K562 (cell line): ENCODE measurements at regions not wholly inside any gene's neighbourhood (a gene's known extent, or its start where the extent isn't known, plus 50 kb on each side); places are given as distances from the start of the nearest gene placed in this dataset.

ENCODE experiments used
- FOS ChIP-seq: IDR thresholded peaks from 3 replicates; pipeline ENCODE4 v1.6.1; 2011; ENCODE audit not compliant: insufficient read length; ENCODE audit errors: extremely low read depth
- HDAC8 ChIP-seq: fragments of 450-650 bp; IDR thresholded peaks from 2 replicates; pipeline ENCODE4 v1.6.1; 2016; ENCODE audit warnings: mild to moderate bottlenecking, missing genetic modification characterization, moderate library complexity, missing compliant biosample characterization
- PHF20 ChIP-seq: fragments of 450-650 bp; IDR thresholded peaks from 2 replicates; pipeline ENCODE4 v1.6.1; 2018; ENCODE audit not compliant: partially characterized antibody
- TF ChIP-seq, protein P1 (sequence below): fragments of 250-450 bp; sonication (Bioruptor Pico); IDR thresholded peaks from 2 replicates; pipeline ENCODE4 v1.5.0; 2021; ENCODE audit warnings: mild to moderate bottlenecking, borderline replicate concordance
- TF ChIP-seq, protein P2 (sequence below), 2 experiments: fragments of 450-650 bp in 1 of 2; sonication (generic) in 1 of 2; formaldehyde crosslinking; conservative IDR thresholded peaks; 2 replicates each; pipeline versions ENCODE4 v1.4.0 to v1.8.1; 2020 to 2022; ENCODE audit warnings: mild to moderate bottlenecking in 1 of 2, missing genetic modification reagents in 1 of 2
- TF ChIP-seq, protein P3 (sequence below): fragments of 450-650 bp; conservative IDR thresholded peaks from 2 replicates; pipeline ENCODE4 v1.6.1; 2016; ENCODE audit warnings: missing genetic modification characterization, low read depth, mild to moderate bottlenecking, control low read depth, missing compliant biosample characterization
- TF ChIP-seq, protein P4 (sequence below), 2 experiments: fragments of 450-650 bp in 1 of 2; IDR thresholded peaks; 2 replicates each; pipeline ENCODE4 v1.6.1; 2011 to 2017; ENCODE audit warnings: low read depth in 2 of 2, antibody characterized with exemption in 1 of 2, borderline replicate concordance in 1 of 2, low read length in 1 of 2, mild to moderate bottlenecking in 1 of 2, mixed read lengths in 1 of 2; ENCODE audit not compliant: control insufficient read depth in 1 of 2

DNA sequence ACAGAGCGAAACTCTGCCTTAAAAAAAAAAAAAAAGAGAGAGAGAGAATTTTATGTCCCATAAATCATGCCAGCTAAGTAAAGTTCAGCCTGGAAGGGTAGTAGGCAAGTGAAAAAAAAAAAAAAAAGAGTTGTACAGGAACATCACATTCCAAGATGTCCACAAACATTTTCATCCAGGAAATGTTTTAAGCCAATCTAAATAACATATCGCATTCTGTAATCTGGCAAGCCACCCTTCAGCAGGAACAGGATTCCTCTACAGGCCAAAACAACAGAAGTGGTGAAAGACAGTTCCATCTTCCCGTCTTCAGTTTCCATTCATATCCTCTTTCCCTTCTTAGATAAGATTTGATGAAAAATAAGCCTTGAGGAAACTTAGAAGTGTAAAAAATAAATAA, 1108.1 kb upstream of the DDX18 start (continued):
- TF ChIP-seq, protein P1, sequence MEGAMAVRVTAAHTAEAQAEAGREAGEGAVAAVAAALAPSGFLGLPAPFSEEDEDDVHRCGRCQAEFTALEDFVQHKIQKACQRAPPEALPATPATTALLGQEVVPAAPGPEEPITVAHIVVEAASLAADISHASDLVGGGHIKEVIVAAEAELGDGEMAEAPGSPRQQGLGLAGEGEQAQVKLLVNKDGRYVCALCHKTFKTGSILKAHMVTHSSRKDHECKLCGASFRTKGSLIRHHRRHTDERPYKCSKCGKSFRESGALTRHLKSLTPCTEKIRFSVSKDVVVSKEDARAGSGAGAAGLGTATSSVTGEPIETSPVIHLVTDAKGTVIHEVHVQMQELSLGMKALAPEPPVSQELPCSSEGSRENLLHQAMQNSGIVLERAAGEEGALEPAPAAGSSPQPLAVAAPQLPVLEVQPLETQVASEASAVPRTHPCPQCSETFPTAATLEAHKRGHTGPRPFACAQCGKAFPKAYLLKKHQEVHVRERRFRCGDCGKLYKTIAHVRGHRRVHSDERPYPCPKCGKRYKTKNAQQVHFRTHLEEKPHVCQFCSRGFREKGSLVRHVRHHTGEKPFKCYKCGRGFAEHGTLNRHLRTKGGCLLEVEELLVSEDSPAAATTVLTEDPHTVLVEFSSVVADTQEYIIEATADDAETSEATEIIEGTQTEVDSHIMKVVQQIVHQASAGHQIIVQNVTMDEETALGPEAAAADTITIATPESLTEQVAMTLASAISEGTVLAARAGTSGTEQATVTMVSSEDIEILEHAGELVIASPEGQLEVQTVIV (CRISPR knock-in tag) = no peak
- TF ChIP-seq, protein P2, sequence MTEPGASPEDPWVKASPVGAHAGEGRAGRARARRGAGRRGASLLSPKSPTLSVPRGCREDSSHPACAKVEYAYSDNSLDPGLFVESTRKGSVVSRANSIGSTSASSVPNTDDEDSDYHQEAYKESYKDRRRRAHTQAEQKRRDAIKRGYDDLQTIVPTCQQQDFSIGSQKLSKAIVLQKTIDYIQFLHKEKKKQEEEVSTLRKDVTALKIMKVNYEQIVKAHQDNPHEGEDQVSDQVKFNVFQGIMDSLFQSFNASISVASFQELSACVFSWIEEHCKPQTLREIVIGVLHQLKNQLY (CRISPR knock-in tag; conservative IDR thresholded peaks at IDR 0.05) = no peak
- TF ChIP-seq, protein P3, sequence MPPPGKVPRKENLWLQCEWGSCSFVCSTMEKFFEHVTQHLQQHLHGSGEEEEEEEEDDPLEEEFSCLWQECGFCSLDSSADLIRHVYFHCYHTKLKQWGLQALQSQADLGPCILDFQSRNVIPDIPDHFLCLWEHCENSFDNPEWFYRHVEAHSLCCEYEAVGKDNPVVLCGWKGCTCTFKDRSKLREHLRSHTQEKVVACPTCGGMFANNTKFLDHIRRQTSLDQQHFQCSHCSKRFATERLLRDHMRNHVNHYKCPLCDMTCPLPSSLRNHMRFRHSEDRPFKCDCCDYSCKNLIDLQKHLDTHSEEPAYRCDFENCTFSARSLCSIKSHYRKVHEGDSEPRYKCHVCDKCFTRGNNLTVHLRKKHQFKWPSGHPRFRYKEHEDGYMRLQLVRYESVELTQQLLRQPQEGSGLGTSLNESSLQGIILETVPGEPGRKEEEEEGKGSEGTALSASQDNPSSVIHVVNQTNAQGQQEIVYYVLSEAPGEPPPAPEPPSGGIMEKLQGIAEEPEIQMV (tag) = no peak
- no peak for TF ChIP-seq HDAC8 (tag)
- TF ChIP-seq, protein P4, sequence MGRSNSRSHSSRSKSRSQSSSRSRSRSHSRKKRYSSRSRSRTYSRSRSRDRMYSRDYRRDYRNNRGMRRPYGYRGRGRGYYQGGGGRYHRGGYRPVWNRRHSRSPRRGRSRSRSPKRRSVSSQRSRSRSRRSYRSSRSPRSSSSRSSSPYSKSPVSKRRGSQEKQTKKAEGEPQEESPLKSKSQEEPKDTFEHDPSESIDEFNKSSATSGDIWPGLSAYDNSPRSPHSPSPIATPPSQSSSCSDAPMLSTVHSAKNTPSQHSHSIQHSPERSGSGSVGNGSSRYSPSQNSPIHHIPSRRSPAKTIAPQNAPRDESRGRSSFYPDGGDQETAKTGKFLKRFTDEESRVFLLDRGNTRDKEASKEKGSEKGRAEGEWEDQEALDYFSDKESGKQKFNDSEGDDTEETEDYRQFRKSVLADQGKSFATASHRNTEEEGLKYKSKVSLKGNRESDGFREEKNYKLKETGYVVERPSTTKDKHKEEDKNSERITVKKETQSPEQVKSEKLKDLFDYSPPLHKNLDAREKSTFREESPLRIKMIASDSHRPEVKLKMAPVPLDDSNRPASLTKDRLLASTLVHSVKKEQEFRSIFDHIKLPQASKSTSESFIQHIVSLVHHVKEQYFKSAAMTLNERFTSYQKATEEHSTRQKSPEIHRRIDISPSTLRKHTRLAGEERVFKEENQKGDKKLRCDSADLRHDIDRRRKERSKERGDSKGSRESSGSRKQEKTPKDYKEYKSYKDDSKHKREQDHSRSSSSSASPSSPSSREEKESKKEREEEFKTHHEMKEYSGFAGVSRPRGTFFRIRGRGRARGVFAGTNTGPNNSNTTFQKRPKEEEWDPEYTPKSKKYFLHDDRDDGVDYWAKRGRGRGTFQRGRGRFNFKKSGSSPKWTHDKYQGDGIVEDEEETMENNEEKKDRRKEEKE (IDR thresholded peaks at IDR 0.05; ENCODE audit: borderline replicate concordance in 1 of 2, control insufficient read depth in 1 of 2, low read depth in 2 of 2, low read length in 1 of 2) = no peak
- no peak for TF ChIP-seq PHF20
- no peak for TF ChIP-seq FOS
